IMR-90 (cell line): ENCODE measurements at regions not wholly inside any gene's neighbourhood (a gene's known extent, or its start where the extent isn't known, plus 50 kb on each side); places are given as distances from the start of the nearest gene placed in this dataset.

Experiments
- BHLHE40 ChIP-seq: fragments of 150-350 bp; IDR thresholded peaks from 2 replicates; pipeline ENCODE4 v1.6.1; 2016; ENCODE audit warnings: mild to moderate bottlenecking, low read depth, low read length
- CEBPB ChIP-seq: IDR thresholded peaks from 2 replicates; pipeline ENCODE4 v1.6.1; 2012; ENCODE audit warnings: low read depth, low read length, improper control_type of control experiment
- CHD1 ChIP-seq: IDR thresholded peaks from 2 replicates; pipeline ENCODE4 v1.6.1; 2012; ENCODE audit warnings: low read depth, low read length, improper control_type of control experiment
- FOS ChIP-seq: fragments of 150-350 bp; IDR thresholded peaks from 2 replicates; pipeline ENCODE4 v1.6.1; 2016; ENCODE audit warnings: low read depth, low read length
- MAFK ChIP-seq: IDR thresholded peaks from 2 replicates; pipeline ENCODE4 v1.6.1; 2012; ENCODE audit warnings: low read depth, low read length, improper control_type of control experiment
- MXI1 ChIP-seq: IDR thresholded peaks from 2 replicates; pipeline ENCODE4 v1.6.1; 2012; ENCODE audit warnings: low read depth, mild to moderate bottlenecking, low read length, moderate library complexity, borderline replicate concordance
- POLR2A ChIP-seq: IDR thresholded peaks from 2 replicates; pipeline ENCODE4 v1.6.1; 2012; ENCODE audit warnings: mild to moderate bottlenecking, low read depth, low read length
- RAD21 ChIP-seq: IDR thresholded peaks from 2 replicates; pipeline ENCODE4 v1.6.1; 2012; ENCODE audit warnings: low read length, improper control_type of control experiment
- RCOR1 ChIP-seq: IDR thresholded peaks from 2 replicates; pipeline ENCODE4 v1.6.1; 2012; ENCODE audit warnings: mild to moderate bottlenecking, low read length, improper control_type of control experiment; ENCODE audit not compliant: insufficient replicate concordance
- RFX5 ChIP-seq: IDR thresholded peaks from 2 replicates; pipeline ENCODE4 v1.8.0; 2012; ENCODE audit warnings: low read depth, mild to moderate bottlenecking, low read length, moderate library complexity
- SMC3 ChIP-seq: fragments of 150-350 bp; IDR thresholded peaks from 2 replicates; pipeline ENCODE4 v1.6.1; 2016; ENCODE audit warnings: low read depth, mild to moderate bottlenecking, antibody characterized with exemption, low read length, moderate library complexity
- TF ChIP-seq, protein P1 (sequence below): conservative IDR thresholded peaks from 2 replicates; pipeline ENCODE4 v1.5.1; 2012; ENCODE audit warnings: mild to moderate bottlenecking, low read depth, low read length, improper control_type of control experiment
- TF ChIP-seq, protein P2 (sequence below): fragments of 150-350 bp; IDR thresholded peaks from 2 replicates; pipeline ENCODE4 v1.6.1; 2016; ENCODE audit warnings: low read depth, mild to moderate bottlenecking, low read length, moderate library complexity, borderline replicate concordance
- TF ChIP-seq, protein P3 (sequence below): fragments of 150-350 bp; IDR thresholded peaks from 2 replicates; pipeline ENCODE4 v1.6.1; 2017; ENCODE audit warnings: mild to moderate bottlenecking, antibody characterized with exemption, low read length, low read depth

DNA sequence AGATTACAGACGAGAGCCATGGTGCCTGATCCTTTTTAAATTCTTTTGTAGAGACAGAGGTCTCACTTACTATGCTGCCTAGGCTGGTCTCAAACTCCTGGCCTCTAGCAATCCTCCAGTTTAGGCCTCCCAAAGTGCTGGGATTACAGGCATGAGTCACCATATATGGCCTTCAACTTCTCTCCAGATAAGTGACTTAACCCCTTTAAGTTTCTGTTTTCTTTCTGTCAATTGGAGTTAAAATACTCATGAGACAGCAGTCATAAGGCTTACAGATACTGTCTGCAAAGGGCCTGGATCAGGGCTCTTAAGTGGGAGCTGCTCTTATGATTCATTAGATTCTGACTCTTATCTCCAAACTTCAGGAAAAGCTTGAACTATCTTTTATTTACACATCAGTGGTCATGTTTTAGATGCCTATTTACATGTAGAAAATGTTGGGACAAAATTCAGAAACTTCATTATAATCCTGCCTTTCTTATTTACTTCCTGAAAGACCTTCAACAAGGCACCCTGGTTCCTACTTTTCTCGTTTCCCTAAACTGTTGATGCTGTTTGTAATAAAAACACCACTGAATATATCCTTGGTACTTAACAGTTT lies 271.5 kb upstream of the TBX3 start:
- TF ChIP-seq CEBPB (no peak), RCOR1 (peak; percentile 31), POLR2A (no peak), FOS (peak; percentile 29; the same call in 1 of the 2 replicates), RFX5 (no peak), SMC3 (no peak), MXI1 (no peak), BHLHE40 (no peak), MAFK (no peak), CHD1 (no peak), RAD21 (no peak)
- TF ChIP-seq, protein P1, sequence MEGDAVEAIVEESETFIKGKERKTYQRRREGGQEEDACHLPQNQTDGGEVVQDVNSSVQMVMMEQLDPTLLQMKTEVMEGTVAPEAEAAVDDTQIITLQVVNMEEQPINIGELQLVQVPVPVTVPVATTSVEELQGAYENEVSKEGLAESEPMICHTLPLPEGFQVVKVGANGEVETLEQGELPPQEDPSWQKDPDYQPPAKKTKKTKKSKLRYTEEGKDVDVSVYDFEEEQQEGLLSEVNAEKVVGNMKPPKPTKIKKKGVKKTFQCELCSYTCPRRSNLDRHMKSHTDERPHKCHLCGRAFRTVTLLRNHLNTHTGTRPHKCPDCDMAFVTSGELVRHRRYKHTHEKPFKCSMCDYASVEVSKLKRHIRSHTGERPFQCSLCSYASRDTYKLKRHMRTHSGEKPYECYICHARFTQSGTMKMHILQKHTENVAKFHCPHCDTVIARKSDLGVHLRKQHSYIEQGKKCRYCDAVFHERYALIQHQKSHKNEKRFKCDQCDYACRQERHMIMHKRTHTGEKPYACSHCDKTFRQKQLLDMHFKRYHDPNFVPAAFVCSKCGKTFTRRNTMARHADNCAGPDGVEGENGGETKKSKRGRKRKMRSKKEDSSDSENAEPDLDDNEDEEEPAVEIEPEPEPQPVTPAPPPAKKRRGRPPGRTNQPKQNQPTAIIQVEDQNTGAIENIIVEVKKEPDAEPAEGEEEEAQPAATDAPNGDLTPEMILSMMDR: no peak
- TF ChIP-seq, protein P2, sequence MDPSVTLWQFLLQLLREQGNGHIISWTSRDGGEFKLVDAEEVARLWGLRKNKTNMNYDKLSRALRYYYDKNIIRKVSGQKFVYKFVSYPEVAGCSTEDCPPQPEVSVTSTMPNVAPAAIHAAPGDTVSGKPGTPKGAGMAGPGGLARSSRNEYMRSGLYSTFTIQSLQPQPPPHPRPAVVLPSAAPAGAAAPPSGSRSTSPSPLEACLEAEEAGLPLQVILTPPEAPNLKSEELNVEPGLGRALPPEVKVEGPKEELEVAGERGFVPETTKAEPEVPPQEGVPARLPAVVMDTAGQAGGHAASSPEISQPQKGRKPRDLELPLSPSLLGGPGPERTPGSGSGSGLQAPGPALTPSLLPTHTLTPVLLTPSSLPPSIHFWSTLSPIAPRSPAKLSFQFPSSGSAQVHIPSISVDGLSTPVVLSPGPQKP: no peak
- TF ChIP-seq, protein P3, sequence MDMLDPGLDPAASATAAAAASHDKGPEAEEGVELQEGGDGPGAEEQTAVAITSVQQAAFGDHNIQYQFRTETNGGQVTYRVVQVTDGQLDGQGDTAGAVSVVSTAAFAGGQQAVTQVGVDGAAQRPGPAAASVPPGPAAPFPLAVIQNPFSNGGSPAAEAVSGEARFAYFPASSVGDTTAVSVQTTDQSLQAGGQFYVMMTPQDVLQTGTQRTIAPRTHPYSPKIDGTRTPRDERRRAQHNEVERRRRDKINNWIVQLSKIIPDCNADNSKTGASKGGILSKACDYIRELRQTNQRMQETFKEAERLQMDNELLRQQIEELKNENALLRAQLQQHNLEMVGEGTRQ: no peak
